Keratinocyte (primary cell): ENCODE measurements at regions not wholly inside any gene's neighbourhood (a gene's known extent, or its start where the extent isn't known, plus 50 kb on each side); places are given as distances from the start of the nearest gene placed in this dataset.

ENCODE experiments used
- EZH2 ChIP-seq: IDR thresholded peaks from one replicate; pipeline ENCODE4 v1.6.1; 2012; ENCODE audit warnings: inconsistent platforms, mild to moderate bottlenecking, low read length, moderate library complexity
- TF ChIP-seq, protein P1 (sequence below), 3 experiments: IDR thresholded peaks in 1 of 3; conservative IDR thresholded peaks in 1 of 3; optimal IDR thresholded peaks in 1 of 3; 2 replicates in 2 of 3; 3 replicates in 1 of 3; pipeline versions ENCODE3 to v1.5.1; 2011; ENCODE audit warnings: low read length in 3 of 3, mild to moderate bottlenecking in 3 of 3, moderate library complexity in 2 of 3, control low read depth in 1 of 3, inconsistent platforms in 1 of 3; ENCODE audit not compliant: insufficient read depth in 2 of 3; ENCODE audit errors: extremely low read depth in 1 of 3

DNA sequence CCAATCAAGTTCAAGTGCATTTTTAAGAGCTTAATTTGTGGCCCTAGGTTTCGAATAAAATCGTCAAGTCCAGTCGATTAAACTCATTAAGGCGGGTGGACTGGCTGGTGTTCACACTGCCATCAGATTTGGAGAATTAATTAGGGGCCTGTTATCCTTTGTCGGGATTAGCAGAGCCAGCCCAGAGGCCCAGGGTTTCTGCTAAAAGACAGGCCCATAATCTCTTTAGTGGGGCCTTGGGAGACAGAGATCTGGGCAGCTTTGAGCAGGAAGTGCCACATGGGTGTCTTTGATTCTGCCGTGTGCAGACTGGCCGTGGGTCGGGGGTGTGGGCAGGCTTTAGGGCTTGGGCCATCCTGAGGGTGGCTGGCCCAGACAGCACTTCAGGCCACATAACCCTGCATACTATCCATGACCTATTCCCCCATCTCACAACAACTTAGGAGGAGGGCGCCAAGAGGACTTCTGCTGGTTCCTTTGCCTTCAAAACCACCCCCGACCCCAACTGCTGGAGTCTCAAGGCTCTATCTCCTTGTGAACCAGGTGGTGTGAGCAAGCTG lies 94.7 kb downstream of the PLXNA1 start:
- TF ChIP-seq, protein P1, sequence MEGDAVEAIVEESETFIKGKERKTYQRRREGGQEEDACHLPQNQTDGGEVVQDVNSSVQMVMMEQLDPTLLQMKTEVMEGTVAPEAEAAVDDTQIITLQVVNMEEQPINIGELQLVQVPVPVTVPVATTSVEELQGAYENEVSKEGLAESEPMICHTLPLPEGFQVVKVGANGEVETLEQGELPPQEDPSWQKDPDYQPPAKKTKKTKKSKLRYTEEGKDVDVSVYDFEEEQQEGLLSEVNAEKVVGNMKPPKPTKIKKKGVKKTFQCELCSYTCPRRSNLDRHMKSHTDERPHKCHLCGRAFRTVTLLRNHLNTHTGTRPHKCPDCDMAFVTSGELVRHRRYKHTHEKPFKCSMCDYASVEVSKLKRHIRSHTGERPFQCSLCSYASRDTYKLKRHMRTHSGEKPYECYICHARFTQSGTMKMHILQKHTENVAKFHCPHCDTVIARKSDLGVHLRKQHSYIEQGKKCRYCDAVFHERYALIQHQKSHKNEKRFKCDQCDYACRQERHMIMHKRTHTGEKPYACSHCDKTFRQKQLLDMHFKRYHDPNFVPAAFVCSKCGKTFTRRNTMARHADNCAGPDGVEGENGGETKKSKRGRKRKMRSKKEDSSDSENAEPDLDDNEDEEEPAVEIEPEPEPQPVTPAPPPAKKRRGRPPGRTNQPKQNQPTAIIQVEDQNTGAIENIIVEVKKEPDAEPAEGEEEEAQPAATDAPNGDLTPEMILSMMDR (optimal IDR thresholded peaks at IDR 0.05 in 1 of 3, IDR thresholded peaks at IDR 0.05 in 1 of 3, conservative IDR thresholded peaks at IDR 0.05 in 1 of 3; ENCODE audit: extremely low read depth in 1 of 3, insufficient read depth in 2 of 3, low read length in 3 of 3) = no peak
- TF ChIP-seq EZH2 = no peak
